Skeletal muscle tissue (tissue), 3 donors: ENCODE measurements at regions not wholly inside any gene's neighbourhood (a gene's known extent, or its start where the extent isn't known, plus 50 kb on each side); places are given as distances from the start of the nearest gene placed in this dataset.
"Not testable (repeated sequence)": the region's sequence is repeated elsewhere in the genome, so short reads cannot be mapped to it uniquely, and the experiment has no call there.

Experiments
- H3K27ac ChIP-seq: one replicate; pipeline ENCODE4 v1.7.0; 2013; ENCODE audit warnings: mild to moderate bottlenecking, low read depth, low read length, inconsistent platforms
- H3K27me3 ChIP-seq, 3 donors: one replicate each; pipeline ENCODE4 v1.7.0; 2013; ENCODE audit warnings: low read length in 3 of 3; ENCODE audit not compliant: control insufficient read depth in 3 of 3, insufficient read depth in 3 of 3
- H3K36me3 ChIP-seq, 3 donors: one replicate each; pipeline ENCODE4 v1.7.0; 2013; ENCODE audit warnings: low read length in 3 of 3; ENCODE audit not compliant: control insufficient read depth in 3 of 3, insufficient read depth in 3 of 3
- H3K4me1 ChIP-seq, 3 donors: one replicate each; pipeline ENCODE4 v1.7.0; 2013; ENCODE audit warnings: low read length in 3 of 3, mild to moderate bottlenecking in 3 of 3; ENCODE audit not compliant: control insufficient read depth in 3 of 3, insufficient read depth in 3 of 3
- H3K4me3 ChIP-seq, 3 donors: one replicate each; pipeline ENCODE4 v1.7.0; 2013; ENCODE audit warnings: low read length in 3 of 3
- H3K9ac ChIP-seq, 3 donors: one replicate each; pipeline ENCODE4 v1.7.0; 2013; ENCODE audit warnings: low read length in 3 of 3, mild to moderate bottlenecking in 3 of 3, moderate library complexity in 2 of 3, low read depth in 1 of 3
- H3K9me3 ChIP-seq, 3 donors: one replicate each; pipeline ENCODE4 v1.7.0; 2013; ENCODE audit warnings: low read length in 3 of 3; ENCODE audit not compliant: control insufficient read depth in 3 of 3
- donor health status: Osteomylitis.

DNA sequence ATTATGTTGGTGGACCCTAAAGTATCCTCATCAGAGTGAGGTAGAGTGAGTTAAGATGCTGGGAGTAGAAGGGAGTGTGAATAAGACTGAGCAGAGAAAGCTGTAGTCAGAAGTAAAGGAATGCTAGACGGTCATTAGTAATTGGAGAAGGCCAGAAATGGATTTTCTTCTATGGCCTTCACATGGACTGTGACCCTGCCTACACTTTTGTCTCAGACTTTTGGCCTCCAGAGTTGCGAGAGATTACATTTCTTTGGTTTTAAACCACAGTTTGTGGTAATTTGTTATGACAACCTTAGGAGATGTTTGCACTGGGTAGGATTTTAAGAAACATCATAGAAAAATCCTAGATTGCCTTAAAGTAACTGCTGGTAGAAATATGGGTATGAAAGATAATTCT lies 1267.7 kb upstream of the TMEFF2 start:
- Histone ChIP-seq H3K4me3 (no peak overlapping the region), H3K4me1 (no peaks in the 10 kb centered on the region)

GRCh38 chr2:193461431-193461934 lies 1266.8 kb upstream of the TMEFF2 start:
- Histone ChIP-seq H3K9me3 (no peaks in the 10 kb centered on the region), H3K36me3 (no peaks in the 10 kb centered on the region), H3K27me3 (no peaks in the 10 kb centered on the region), H3K4me3 (no peak overlapping the region), H3K9ac (no peak overlapping the region), H3K27ac (no peak overlapping the region), H3K4me1 (no peaks in the 10 kb centered on the region)

More for the DNA sequence above, 1267.7 kb upstream of the TMEFF2 start:
- no peak overlapping the region for H3K27ac ChIP-seq
- H3K27me3 ChIP-seq: no peaks in the 10 kb centered on the region
- H3K36me3 ChIP-seq: no peaks in the 10 kb centered on the region
- H3K9me3 ChIP-seq: no peaks in the 10 kb centered on the region
- no peak overlapping the region for H3K9ac ChIP-seq

GRCh38 chr2:193446967-193447366 lies 1252.2 kb upstream of the TMEFF2 start:
- H3K4me3 ChIP-seq: no peak overlapping the region
- H3K9ac ChIP-seq: no peak overlapping the region
- no peaks in the 10 kb centered on the region for H3K27me3 ChIP-seq
- no peaks in the 10 kb centered on the region for H3K9me3 ChIP-seq
- no peaks in the 10 kb centered on the region for H3K4me1 ChIP-seq
- no peaks in the 10 kb centered on the region for H3K36me3 ChIP-seq
- no peak overlapping the region for H3K27ac ChIP-seq

- Histone ChIP-seq H3K36me3 (no peaks in the 10 kb centered on the region), H3K27ac (no peak overlapping the region), H3K27me3 (no peaks in the 10 kb centered on the region), H3K4me3 (no peak overlapping the region), H3K9ac (no peak overlapping the region), H3K4me1 (no peaks in the 10 kb centered on the region), H3K9me3 (no peaks in the 10 kb centered on the region)
These were observed 1247.6 kb upstream of the TMEFF2 start for GRCh38 chr2:193442293-193442692.

DNA sequence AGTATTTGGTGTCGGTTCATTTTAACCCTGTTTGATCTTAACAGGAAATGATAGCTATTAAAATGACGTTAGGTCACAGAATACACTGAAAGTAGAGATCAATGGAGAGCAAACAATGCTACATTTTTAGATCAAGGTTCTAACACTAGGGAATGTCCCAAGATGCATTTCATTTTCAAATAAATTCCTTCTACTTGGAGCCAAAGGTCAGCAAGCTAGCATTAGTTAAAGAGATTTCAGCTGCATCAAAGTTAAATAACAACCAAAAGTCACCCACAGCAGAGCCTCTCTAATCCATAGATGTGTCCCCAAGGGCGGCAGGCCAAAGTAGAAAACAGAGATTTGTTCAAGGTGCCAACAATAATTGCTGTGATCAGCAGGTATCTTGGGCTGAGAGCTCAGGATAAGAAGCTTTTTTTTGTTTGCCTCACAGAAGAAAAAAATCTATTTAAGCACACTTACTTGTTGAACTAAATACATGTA lies 1233.6 kb upstream of the TMEFF2 start:
- Histone ChIP-seq H3K27ac (no peak overlapping the region), H3K36me3 (no peaks in the 10 kb centered on the region), H3K4me1 (no peaks in the 10 kb centered on the region), H3K9ac (no peak overlapping the region), H3K9me3 (no peaks in the 10 kb centered on the region), H3K27me3 (no peaks in the 10 kb centered on the region), H3K4me3 (no peak overlapping the region)

GRCh38 chr2:193412368-193412767 lies 1217.6 kb upstream of the TMEFF2 start:
- not testable (repeated sequence) for H3K9ac ChIP-seq, H3K36me3 ChIP-seq, H3K9me3 ChIP-seq, H3K27me3 ChIP-seq, H3K27ac ChIP-seq, H3K4me3 ChIP-seq, H3K4me1 ChIP-seq

DNA sequence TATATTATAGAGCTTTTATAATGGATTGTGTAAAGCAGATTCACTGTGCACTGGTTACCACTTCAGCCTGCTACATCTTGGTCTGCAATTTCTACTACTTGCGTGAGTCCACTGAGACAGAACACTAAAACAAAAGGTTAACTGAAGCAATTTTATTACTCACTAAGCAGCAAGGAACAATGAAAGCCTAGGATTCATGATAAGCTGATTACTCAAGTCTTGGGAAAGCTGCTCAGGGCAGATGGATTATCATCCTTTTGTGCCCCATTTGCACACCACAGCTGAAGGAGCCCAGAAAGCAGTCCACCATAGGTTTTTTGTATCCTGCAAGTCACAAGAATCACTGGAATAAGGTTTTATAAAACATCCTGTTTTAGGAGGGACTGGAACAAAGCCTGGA lies 1215.2 kb upstream of the TMEFF2 start:
- H3K27ac ChIP-seq: no peak overlapping the region
- no peak overlapping the region for H3K4me3 ChIP-seq
- no peaks in the 10 kb centered on the region for H3K4me1 ChIP-seq
- H3K27me3 ChIP-seq: no peaks in the 10 kb centered on the region
- peaks cover 0 to 2% (median 0%) of the 10 kb centered on the region in 3 donors for H3K9me3 ChIP-seq
- no peak overlapping the region for H3K9ac ChIP-seq
- no peaks in the 10 kb centered on the region for H3K36me3 ChIP-seq

GRCh38 chr2:193382583-193382982 lies 1187.8 kb upstream of the TMEFF2 start:
- Histone ChIP-seq H3K9me3 (no peaks in the 10 kb centered on the region), H3K4me1 (no peaks in the 10 kb centered on the region), H3K9ac (no peak overlapping the region), H3K27me3 (no peaks in the 10 kb centered on the region), H3K27ac (no peak overlapping the region), H3K36me3 (no peaks in the 10 kb centered on the region), H3K4me3 (no peak overlapping the region)

GRCh38 chr2:193377789-193378188 lies 1183.1 kb upstream of the TMEFF2 start:
- no peaks in the 10 kb centered on the region for H3K27me3 ChIP-seq
- H3K9me3 ChIP-seq: no peaks in the 10 kb centered on the region
- H3K27ac ChIP-seq: no peak overlapping the region
- no peaks in the 10 kb centered on the region for H3K36me3 ChIP-seq
- no peaks in the 10 kb centered on the region for H3K4me1 ChIP-seq
- no peak overlapping the region for H3K9ac ChIP-seq
- H3K4me3 ChIP-seq: no peak overlapping the region

DNA sequence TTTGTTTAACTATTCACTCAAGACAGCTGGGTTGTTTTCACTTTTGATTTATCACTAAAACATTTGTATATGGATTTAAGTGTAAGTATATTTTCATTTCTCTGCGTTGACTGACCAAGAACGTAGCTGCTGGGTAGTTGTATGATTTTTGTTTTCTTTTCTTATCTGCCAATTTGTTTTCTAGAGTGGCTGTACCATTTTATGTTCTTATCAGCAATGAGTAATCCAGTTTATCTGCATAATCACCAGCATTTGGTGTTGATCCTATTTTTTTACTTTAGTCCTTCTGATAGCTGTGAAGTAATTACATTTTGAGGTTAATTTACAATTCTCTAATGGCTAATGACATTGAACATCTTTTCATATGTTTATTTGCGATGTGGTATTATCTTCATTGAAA lies 1178.4 kb upstream of the TMEFF2 start:
- Histone ChIP-seq H3K9ac (no peak overlapping the region), H3K36me3 (no peaks in the 10 kb centered on the region), H3K27ac (no peak overlapping the region), H3K27me3 (no peaks in the 10 kb centered on the region), H3K9me3 (no peaks in the 10 kb centered on the region), H3K4me1 (no peaks in the 10 kb centered on the region), H3K4me3 (no peak overlapping the region)

DNA sequence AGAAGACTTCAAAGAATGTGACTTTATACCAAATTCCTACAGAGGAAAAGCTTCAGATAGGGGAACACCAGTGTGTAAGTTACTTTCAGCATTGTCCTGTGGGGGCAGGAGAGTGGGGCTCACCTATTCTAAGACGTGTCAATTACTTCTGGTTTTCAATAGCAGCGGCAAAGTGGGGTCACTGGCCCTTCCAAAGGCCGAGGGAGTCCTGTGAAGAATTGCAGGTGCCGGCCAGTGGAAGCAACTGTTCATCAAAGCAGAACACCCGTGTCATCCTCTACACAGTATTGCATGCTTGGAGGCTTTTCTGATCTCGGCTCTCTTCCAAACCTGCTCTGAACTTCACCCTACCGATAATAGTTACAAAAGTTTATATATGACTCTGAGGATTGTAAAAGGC lies 1176.5 kb upstream of the TMEFF2 start:
- Histone ChIP-seq H3K27ac (no peak overlapping the region), H3K4me1 (no peaks in the 10 kb centered on the region), H3K36me3 (no peaks in the 10 kb centered on the region), H3K4me3 (no peak overlapping the region), H3K27me3 (no peaks in the 10 kb centered on the region), H3K9ac (no peak overlapping the region), H3K9me3 (no peaks in the 10 kb centered on the region)
